ENCODE measurements at regions not wholly inside any gene's neighbourhood (a gene's known extent, or its start where the extent isn't known, plus 50 kb on each side); places are given as distances from the start of the nearest gene placed in this dataset.

GRCh38 chr10:21334891-21335696 is 190.4 kb downstream of the SKIDA1 start:
- TF ChIP-seq POLR2AphosphoS5 (IDR thresholded peaks at IDR 0.05; ENCODE audit: low read depth, low read length) (no peak), POLR2A (IDR thresholded peaks at IDR 0.05; ENCODE audit: low read depth, low read length) (no peak), TAF1 (IDR thresholded peaks at IDR 0.05; ENCODE audit: borderline replicate concordance, low read depth, low read length) (no peak)
